Renal cortex interstitium (tissue), 11 donors: ENCODE measurements at regions not wholly inside any gene's neighbourhood (a gene's known extent, or its start where the extent isn't known, plus 50 kb on each side); places are given as distances from the start of the nearest gene placed in this dataset.
A peak's percentile ranks its signal among the peaks of the same experiment; 100 is the strongest.

Experiments
- DNase-seq, 11 donors: peaks; one replicate each; pipeline ENCODE4 v3.0.0-alpha.2; 2013; ENCODE audit warnings: low read depth in 9 of 11, low spot score in 4 of 11; ENCODE audit errors: extremely low read depth in 1 of 11

- DNase-seq, result no peak
Measured at GRCh38 chr11:134750619-134751018, 338.6 kb upstream of the B3GAT1 start.

DNA sequence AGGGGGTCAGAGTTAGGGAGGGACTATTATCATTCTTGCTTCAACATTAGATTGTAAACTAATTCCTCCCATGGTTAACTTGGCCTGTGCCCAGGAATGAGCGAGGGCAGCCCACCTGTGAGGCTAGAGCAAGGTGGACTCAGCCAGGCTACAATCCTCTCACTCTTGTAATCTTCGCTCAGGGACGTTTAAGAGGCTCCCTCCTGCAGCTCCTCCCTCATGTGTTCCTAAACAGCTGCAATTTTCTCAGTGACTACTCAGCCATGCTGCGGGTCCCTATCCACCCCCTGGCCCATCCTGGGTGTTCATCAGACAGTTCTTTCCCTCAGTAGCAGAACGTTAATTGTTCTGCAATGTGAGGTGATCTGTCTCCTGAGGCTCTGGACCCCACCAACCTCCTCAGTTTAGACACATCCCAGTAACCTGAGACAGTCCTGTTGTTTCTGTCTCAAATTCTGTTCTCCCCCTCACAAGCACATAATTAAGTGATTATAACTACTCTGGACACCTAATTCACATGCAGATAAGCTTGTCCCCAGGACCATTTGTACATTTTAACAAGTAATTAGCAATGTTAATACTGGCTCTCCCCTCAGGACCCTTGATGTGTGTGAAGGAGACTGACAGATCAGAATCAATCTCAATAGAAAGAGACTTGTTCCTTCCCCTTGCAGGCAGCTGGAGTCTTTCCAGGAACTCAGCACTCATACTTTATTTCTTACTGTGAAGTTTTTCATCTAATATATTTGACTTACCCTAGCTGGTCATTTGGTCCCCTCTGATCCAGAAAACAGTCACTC, 337.2 kb upstream of the B3GAT1 start:
- peak in 1 of 11 donors; percentile 22 for DNase-seq

GRCh38 chr11:134746609-134747008, 334.6 kb upstream of the B3GAT1 start:
- DNase-seq, result no peak

GRCh38 chr11:134745456-134745855, 333.4 kb upstream of the B3GAT1 start:
- no peak for DNase-seq

- DNase-seq, result no peak
Measured at GRCh38 chr11:134743820-134744195, 331.8 kb upstream of the B3GAT1 start.

DNA sequence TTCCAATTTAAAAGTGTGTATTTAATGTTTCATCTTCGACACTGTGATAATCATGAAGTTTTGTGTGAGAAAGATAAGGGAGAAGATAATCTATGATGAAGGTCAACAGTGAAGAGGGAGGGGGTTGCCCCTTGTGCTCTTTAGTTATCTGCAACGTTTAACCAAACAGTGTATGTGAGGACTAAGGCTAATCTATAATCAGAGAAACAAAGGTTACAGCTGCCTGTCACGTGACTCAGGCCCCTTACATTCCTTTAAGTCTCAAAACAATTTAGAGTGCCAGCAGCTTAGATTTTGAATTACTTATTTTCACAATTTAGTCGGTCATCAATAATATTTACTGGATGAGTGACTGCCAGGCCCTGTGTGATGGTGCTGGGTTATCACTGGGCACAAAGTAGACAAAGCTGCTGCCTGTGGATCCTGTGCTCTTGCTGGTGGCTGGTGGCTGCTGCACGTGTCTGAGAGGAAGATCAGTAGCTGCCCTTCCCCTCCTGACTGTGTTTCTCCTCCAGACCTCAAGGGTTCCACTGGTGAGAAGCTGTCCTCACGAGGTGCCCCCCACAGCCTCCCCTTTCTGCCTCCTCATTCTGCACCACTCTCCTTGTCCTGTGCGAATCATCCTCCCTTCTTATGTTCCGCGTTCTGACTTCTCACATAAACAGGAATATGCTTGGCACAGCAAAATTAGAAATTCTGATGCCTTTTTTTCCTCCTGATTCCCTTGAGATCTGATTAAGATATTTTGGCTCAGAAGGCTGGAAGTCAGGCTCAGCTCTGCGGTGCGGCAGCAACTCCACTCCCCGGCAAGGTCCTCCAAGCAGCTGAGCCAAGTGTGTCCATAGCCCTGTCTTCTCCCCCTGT, 331.1 kb upstream of the B3GAT1 start:
- no peak for DNase-seq

DNA sequence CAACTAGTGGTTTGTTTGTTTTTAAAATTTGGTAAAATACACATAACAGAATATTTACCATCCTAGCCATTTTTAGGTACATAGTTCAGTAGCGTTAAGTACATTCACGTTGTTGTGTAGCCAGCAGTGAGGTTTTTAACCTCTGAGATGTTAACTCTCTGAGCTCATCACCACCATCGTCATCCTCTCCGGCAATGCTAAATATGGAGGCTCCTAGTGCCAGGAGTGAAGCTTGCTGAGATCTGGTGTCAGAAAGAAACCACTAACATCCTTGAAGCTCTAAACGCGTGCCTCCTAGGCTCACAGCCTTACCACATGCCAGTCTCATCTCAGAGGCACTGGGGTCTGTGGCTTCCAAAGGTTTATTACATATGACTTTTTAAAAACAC, 330.2 kb upstream of the B3GAT1 start:
- DNase-seq, result no peak

GRCh38 chr11:134741453-134742223, 329.6 kb upstream of the B3GAT1 start:
- no peak for DNase-seq

DNA sequence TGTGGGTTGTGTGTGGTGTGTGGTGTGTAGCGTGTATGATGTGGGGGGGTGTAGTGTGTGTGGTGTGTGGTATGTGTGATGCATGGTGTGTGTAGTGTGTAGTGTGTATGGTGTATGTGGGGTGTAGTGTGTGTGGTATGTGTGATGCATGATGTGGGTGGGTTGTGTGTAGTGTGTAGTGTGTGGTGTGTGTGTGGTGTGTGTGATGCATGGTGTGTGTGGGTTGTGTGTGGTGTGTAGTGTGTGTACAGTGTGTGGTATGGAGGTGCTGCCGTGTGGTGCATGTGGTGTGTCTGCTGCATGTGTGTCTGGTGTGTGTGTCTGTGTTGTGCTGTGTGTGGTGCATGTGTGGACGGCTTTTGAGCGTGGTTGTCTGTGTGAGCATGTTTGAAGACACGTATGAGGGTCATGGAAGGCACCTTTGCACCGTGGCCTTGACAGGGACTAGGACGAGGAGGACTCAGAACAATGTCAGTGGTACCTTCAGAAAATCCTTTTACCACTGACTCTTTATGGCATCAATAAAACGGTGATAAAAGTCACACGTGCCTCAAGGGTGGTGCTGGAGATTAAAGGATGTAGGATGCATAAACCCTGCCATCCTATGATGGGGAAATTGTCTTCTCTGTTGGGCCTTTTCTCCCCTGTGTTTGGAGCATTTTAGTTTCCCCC, 328.7 kb upstream of the B3GAT1 start:
- no peak for DNase-seq

DNA sequence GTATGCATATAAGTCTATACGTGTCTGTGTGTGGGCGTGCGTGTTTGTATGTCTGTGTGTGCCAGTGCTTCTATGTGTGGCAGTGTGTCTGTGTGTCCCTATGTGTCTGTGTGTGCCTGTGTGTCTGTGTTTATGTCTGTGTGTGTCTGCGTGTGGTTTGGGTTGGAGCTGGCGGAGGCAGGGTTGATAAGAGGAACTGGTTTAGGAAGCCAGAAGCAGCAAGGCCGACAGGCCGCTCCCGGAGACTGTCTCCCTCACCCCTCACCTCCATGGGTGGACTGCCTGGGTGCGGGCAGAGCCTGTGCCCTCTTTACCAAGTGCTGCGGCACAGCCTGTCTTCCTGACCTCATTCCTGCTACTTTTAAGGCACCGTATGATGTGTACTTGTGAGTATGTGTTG, 327.1 kb upstream of the B3GAT1 start:
- DNase-seq, result no peak

GRCh38 chr11:134738581-134738980, 326.5 kb upstream of the B3GAT1 start:
- no peak for DNase-seq

DNA sequence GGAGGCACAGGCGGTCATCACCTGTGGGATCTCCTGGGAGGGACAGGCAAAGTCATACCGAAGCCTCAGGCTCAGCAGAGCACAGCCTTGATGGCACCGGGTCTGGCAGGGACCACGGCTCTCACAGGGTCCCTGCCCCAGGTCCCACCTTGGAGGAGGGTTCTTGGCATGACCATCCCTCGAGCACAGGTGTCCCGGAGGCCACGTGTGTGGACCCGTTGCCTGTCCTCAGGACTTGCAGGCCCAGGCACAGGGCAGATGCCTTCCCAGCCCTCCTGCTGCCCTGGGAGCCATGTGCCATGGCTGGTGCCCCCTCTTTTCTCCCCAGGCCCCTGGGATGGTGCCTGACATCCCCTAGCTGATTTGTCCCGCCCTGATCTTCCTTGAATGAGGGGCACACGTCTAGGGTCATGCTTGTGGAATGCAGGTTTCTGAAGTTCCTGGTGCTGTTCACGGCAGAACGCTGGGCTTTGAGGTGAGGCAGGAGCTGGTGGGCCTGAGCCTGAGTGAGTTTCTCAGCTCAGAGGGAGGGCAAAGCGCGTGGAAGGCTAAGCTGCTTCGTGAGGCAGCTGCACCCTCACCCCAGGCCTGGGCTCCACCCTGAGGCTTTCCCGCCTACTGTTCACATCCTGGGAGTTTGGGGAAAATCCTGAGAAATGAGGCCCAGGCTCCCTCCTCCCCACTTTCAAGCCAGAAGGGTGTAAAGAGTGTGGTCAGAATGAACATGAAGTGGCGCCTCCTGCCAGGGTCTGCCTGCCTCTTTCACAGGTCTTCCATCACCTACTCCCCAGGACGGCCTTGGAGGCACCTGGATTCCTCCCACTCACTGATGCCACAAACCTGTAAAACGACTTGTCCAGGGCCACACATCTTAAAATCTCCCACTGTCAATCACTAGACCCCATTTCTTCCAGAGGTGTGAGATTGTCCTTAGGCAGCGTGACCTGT, 325.8 kb upstream of the B3GAT1 start:
- no peak for DNase-seq

DNA sequence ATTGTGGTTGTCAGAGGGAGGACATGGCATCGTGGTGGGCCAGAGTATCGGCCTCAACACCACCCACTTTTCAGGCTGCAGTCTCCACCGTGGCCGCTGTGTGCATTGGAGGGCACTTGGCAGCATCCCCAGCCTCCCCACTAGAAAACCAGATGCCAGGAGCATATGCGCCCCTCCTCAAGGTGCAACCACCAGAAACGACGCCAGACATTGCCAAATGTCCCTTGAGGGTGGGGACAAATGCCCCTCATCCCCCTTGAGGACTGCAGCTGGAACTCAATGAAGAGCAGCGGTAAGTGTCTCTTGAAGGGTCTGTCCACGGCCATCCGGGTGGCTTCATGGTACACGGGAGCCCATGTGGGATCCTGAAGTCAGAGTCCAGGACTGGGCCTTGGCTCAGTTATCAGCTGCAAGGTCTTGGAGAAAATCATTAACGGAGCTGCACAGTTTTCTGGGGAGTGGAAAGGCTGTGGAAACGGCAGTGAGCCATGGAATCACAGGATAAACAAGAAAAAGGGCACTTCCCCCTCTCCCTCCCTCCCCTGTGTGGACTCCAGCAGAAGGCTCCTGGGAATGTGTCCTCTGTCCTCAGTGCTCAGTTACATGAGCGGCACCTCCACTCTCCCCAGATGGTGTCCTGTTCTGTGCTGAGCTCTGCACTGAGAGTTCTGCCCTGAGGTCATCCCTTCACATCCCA, 324.4 kb upstream of the B3GAT1 start:
- DNase-seq, result peak in 1 of 11 donors; percentile 62

DNA sequence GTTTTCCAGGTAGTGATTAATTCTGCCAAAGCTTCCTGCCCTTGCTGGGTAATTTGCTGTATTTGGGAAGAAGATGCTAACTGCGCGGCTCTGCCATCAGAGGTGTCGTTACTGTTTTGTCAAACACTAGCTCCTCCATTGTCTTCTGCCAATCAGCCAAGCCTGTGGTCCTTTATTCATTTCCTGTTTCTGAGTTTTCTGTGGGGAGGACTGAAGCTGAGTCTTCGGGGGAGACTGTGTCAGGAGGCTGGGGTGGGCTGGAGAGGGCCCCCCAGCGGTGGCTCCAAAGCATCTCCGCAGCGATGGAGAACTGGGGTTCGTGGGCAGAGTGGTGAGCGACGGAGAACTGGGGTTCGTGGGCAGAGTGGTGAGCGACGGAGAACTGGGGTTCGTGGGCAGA, 322.9 kb upstream of the B3GAT1 start:
- DNase-seq, result no peak

DNA sequence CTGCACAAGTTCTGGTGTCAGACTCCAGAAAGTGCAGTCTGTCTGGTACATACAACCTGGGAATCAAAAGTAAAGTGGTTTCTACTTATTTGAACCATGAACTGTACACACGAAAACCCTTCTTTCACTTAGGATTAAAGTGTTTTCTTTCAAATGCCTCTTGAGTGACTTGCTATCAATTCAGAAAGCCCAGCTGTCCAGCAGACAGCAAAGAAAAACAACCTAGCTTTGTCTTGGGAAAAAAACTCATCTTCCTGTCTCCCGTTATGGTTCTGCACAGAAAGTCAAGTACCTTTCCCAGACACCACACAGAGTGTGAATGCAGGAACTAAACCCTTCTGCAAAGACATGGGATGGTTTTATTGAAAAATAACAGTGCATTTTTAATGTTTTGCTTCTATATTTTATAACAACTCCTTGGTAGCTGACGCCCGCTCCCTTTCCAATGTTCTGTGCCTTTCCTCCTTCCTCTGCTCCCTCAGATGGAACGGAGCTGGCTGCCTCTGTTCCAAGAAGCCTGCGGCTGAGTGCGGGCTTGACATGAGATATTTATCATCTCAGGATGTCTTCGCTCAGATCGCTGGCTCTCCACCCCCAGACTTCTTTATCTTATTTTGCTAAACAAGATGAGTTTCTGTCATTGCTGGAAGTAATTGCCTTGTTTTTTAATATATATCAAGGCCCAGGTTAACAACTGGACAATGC, 322.3 kb upstream of the B3GAT1 start:
- peak in 1 of 11 donors; percentile 59 for DNase-seq

DNA sequence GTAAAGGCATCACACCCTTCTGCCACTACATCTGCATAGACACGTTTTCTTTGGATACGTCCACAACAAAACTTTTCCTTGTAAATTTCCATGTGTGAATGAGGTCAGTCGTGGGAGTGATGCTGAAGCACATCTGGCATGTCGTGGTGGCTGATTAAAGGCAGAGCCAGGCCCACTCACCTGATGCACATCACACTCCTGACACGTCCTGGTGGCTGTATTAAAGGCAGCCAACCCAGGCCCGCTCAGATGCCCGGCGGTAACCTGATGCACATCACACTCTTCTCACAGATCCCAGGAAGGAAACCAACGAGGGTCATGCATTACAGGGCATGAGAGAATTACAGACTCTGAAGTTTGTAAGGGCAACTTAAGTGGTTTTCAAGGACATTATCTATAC, 321.6 kb upstream of the B3GAT1 start:
- DNase-seq, result no peak
